HG03571 (cell line): ENCODE measurements at regions not wholly inside any gene's neighbourhood (a gene's known extent, or its start where the extent isn't known, plus 50 kb on each side); places are given as distances from the start of the nearest gene placed in this dataset.
"Not testable (repeated sequence)": the region's sequence is repeated elsewhere in the genome, so short reads cannot be mapped to it uniquely, and the experiment has no call there.

ENCODE experiments used
- ATAC-seq: cut with Tn5 transposase; IDR thresholded peaks from one replicate; pipeline ENCODE4 v1.9.1; 2021; ENCODE audit not compliant: unreplicated experiment

DNA sequence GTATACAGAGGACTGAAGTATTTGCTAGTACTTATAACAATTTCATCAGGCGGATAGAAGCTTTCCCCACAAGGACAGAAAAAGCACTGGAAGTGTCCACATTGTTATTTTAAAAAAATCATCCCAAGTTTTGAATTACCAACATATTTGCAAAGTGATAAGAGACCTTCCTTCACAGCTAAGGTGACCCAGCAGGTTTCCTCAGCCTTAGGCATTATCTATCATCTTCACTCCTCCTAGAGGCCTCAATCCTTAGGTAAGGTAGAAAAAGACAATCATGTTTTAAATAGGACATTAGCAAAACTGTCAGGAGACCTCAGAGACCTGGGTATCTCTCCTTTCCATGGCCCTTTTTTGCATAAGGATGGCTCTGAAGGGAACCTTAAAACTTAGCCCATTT lies 72.5 kb upstream of the CHD6 start:
- no peak for ATAC-seq

DNA sequence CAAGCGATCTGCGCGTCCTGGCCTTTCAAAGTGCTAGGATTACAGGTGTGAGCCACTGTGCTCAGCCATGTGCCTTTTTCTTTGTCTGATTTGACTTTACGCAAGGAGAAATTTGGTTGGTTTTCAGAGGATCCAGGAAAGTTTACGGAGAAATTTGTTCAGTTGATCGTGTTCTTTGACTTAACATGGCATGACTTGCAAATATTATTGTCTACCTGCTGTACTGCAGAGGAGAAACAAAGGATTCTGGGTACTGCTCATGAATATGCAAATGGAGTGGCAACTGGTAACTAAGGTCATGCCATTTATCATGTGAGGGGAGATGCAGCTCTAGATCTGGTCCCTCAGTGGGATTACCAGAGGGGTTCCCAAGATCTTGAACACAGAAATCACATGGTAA lies 68.8 kb upstream of the CHD6 start:
- ATAC-seq, result no peak

- ATAC-seq, result not testable (repeated sequence)
These were observed 67.0 kb upstream of the CHD6 start for GRCh38 chr20:41685145-41685544.

DNA sequence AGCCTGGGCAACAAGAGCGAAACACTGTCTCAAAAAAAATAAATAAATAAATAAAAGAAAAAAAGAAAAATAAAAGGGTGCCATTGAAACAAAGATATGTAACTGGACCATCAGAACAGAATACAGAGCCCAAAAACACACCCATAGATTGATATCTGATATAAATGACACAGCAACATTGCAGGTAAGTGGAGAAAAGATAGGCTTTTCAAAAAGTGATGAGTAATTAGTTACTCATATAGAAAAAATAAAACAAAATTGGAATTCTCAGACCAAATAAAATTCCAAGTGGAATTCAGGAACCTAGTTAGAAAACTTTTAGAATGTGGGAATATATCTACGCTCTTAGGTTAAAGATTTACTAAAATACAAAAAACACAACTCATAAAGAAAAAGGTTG lies 60.6 kb upstream of the CHD6 start:
- ATAC-seq, result no peak

DNA sequence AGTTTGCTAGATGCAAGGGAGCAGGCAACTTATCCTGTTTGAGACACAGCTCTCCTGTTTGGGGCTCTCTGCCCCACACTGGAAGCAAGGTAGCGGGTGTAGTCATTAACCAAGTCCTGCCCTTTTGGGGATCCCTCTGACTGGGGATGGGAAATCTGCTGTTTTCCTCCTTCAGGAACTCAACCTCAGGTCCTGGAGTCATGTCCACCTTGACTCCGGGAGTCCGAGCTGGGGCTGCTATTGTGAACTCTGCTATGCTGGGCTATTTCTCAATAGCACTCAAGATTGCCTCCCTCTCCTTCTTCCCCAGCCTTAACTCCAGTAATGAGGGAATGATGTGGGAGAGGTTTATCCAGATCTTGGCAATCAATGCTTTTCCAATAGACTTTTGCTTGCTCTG lies 54.1 kb upstream of the CHD6 start:
- no peak for ATAC-seq

- ATAC-seq, result no peak
These were observed 53.0 kb upstream of the CHD6 start for GRCh38 chr20:41671143-41671542.

- ATAC-seq, result no peak
These were observed 52.5 kb upstream of the CHD6 start for GRCh38 chr20:41670631-41671030.

GRCh38 chr20:41669708-41670263 lies 51.6 kb upstream of the CHD6 start:
- no peak for ATAC-seq

GRCh38 chr20:41668057-41668749 lies 50.0 kb upstream of the CHD6 start:
- ATAC-seq, result no peak
